BLaER1 treated with 17β-estradiol and CSF1 and Interleukin-3, amounts not matched to agents 10 nM and 100 nM (cell line): ENCODE measurements at regions not wholly inside any gene's neighbourhood (a gene's known extent, or its start where the extent isn't known, plus 50 kb on each side); places are given as distances from the start of the nearest gene placed in this dataset.
A peak's percentile ranks its signal among the peaks of the same experiment; 100 is the strongest.

Source experiments
- H3K27ac ChIP-seq, 11 experiments: shearing (Covaris generic); formaldehyde crosslinking; 2 replicates each; pipeline ENCODE4 v1.8.1; 2022
- H3K27me3 ChIP-seq, 11 experiments: shearing (Covaris generic); formaldehyde crosslinking; 2 replicates each; pipeline ENCODE4 v1.8.1; 2022
- H3K36me3 ChIP-seq, 11 experiments: shearing (Covaris generic); formaldehyde crosslinking; 2 replicates each; pipeline ENCODE4 v1.8.1; 2022
- H3K4me1 ChIP-seq, 10 experiments: shearing (Covaris generic); formaldehyde crosslinking; 2 replicates each; pipeline ENCODE4 v1.8.1; 2022
- H3K4me2 ChIP-seq, 11 experiments: shearing (Covaris generic); formaldehyde crosslinking; 2 replicates each; pipeline ENCODE4 v1.8.1; 2022
- H3K4me3 ChIP-seq, 10 experiments: shearing (Covaris generic); formaldehyde crosslinking; 2 replicates each; pipeline ENCODE4 v1.8.1; 2022
- H3K9ac ChIP-seq, 11 experiments: shearing (Covaris generic); formaldehyde crosslinking; 2 replicates each; pipeline ENCODE4 v1.8.1; 2022
- H3K9me3 ChIP-seq, 11 experiments: shearing (Covaris generic); formaldehyde crosslinking; replicated peaks in 1 of 11; 2 replicates each; pipeline ENCODE4 v1.8.1; 2022
- H4K20me1 ChIP-seq, 11 experiments: shearing (Covaris generic); formaldehyde crosslinking; 2 replicates each; pipeline ENCODE4 v1.8.1; 2022
- Cebpa-rat ChIP-seq, 11 experiments: shearing (Covaris generic); IDR thresholded peaks; 2 replicates each; pipeline ENCODE4 v1.8.1; 2022

DNA sequence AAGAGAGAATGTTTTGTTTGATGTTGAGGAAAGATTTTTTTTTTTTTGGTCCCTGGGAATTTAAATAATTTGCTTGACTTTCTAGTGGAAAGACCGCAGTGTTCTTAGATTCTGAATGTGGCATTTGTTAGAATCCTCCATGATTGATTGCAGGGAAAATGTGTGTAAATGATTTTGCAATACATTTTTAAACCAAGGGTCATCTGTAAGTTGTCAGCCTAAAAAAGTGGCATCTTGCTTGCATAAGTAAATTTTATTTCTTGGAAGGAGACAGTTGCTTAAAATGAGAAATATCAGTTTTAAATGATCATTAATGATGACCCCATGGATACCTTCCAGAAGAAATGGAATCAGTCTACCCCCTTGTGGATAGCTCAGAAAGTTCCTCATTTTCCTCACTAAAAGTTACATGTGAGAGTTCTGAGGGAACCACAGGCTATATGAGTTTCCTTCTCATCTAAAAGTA is 105.1 kb upstream of the SLC25A48 start:
- Histone ChIP-seq H3K4me1 (peaks cover 8 to 16% (median 10%) of the 10 kb centered on the region in 10 experiments; a peak in 19 of 20 replicates), H3K4me2 (peak overlapping the region in 9 of 11 experiments; percentile 47 to 67 (median 58); a peak in 16 of 22 replicates), H3K9me3 (no peaks in the 10 kb centered on the region), H3K4me3 (no peak overlapping the region), H3K36me3 (no peaks in the 10 kb centered on the region), H3K9ac (no peak overlapping the region), H3K27ac (no peak overlapping the region; a peak in 2 of 22 replicates), H3K27me3 (no peaks in the 10 kb centered on the region), H4K20me1 (no peaks in the 10 kb centered on the region)
- TF ChIP-seq Cebpa-rat (IDR thresholded peaks at IDR 0.05): no peak

DNA sequence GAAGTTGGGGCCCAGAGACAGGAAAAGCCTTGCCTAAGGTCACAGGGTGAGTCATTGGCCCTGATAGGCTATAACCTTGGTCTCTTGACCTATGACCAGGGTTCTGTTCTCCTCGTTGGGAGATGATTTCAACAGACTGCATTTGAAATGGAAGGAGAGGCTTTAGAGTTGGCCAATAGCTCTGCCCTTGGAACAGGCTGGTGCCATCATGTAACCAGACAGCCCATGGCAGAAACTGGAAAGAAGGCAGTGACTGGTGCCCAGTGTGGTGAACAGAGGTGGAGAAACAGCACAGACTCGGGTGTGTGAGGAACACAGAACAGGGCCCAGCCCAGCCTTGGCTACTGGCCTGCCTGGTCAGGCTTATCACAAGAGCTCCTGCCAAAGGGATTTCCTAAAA is 109.8 kb upstream of the SLC25A48 start:
- Histone ChIP-seq H3K4me3 (no peak overlapping the region), H3K4me1 (peaks cover 8 to 36% (median 24%) of the 10 kb centered on the region in 10 experiments; a peak in 19 of 20 replicates), H3K9ac (no peak overlapping the region), H3K4me2 (no peak overlapping the region), H3K27me3 (no peaks in the 10 kb centered on the region), H3K9me3 (no peaks in the 10 kb centered on the region), H3K36me3 (no peaks in the 10 kb centered on the region), H4K20me1 (no peaks in the 10 kb centered on the region), H3K27ac (no peak overlapping the region)
- TF ChIP-seq Cebpa-rat (IDR thresholded peaks at IDR 0.05): no peak

GRCh38 chr5:135723491-135723890 is 111.0 kb upstream of the SLC25A48 start:
- no peaks in the 10 kb centered on the region for H3K27me3 ChIP-seq
- TF ChIP-seq Cebpa-rat (IDR thresholded peaks at IDR 0.05): no peak
- H3K4me1 ChIP-seq: peaks cover 11 to 38% (median 27%) of the 10 kb centered on the region in 10 experiments; a peak in 19 of 20 replicates

DNA sequence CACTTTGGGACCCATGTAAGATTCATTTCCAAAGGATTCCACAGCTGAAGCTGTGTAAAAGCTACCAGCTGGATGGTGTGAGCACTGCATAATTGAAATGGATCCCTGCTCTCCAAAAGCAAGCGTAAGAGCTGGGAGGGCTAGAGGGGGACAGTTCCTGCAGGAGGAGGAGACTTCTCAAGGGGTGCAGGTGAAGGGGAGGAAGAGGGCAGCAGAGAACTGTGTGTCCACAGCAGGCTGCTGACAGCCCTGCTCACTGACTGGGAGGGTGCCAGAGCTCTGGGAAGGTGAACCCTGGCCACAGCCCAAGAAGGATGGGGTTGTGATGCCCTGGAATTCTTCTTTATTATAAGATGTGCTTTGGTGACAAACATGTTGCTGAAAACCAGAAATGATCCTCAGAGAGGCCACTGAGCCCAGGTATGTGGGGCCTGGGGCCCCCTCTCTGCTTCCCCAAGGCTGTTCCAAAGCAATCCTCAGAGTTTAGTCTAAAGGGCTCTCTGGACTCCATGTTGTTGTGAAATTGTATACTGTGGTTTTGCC is 112.8 kb upstream of the SLC25A48 start:
- no peak for TF ChIP-seq Cebpa-rat (IDR thresholded peaks at IDR 0.05)
- Histone ChIP-seq H3K27me3 (no peaks in the 10 kb centered on the region), H3K9ac (no peak overlapping the region), H3K27ac (peak overlapping the region in 2 of 11 experiments; percentile 6 to 17; a peak in 2 of 22 replicates), H3K4me1 (peaks cover 17 to 51% (median 43%) of the 10 kb centered on the region in 10 experiments; a peak in 19 of 20 replicates), H3K9me3 (no peaks in the 10 kb centered on the region), H3K4me2 (peak overlapping the region in 2 of 11 experiments; percentile 3 to 12; a peak in 3 of 22 replicates), H3K4me3 (no peak overlapping the region), H4K20me1 (no peaks in the 10 kb centered on the region), H3K36me3 (no peaks in the 10 kb centered on the region)

More at GRCh38 chr5:135723491-135723890, 111.0 kb upstream of the SLC25A48 start:
- Histone ChIP-seq H3K27ac (no peak overlapping the region), H3K4me3 (no peak overlapping the region), H3K36me3 (no peaks in the 10 kb centered on the region), H3K9me3 (no peaks in the 10 kb centered on the region), H3K9ac (no peak overlapping the region), H4K20me1 (no peaks in the 10 kb centered on the region), H3K4me2 (peak overlapping the region in 5 of 11 experiments; percentile 4 to 35 (median 12); a peak in 4 of 22 replicates)

DNA sequence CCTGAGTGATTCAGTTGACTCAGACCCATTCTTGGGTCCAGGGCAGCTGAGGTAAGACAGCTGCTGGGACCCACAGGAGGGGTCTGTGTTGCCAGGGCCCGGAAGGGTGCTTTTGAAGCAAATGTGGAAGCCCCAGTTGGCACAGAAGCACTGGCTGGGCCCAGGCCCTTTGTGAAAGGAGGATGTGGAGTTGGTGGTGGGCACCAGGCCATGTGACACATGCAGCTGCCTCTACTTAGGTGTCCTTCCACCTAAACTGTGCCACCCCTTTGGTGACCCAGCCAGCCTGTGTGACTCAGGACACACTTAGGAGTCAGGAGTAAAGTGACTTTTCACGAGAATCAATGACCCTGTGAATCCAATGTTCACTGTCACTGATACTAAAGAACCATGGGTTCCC is 114.3 kb upstream of the SLC25A48 start:
- peak overlapping the region in 8 of 11 experiments; percentile 16 to 93 (median 88); a peak in 15 of 22 replicates for H3K4me2 ChIP-seq
- H3K36me3 ChIP-seq: no peaks in the 10 kb centered on the region
- no peak overlapping the region for H3K9ac ChIP-seq
- peak overlapping the region in 6 of 11 experiments; percentile 52 to 73 (median 60); a peak in 10 of 22 replicates for H3K27ac ChIP-seq
- no peaks in the 10 kb centered on the region for H3K9me3 ChIP-seq
- H3K4me3 ChIP-seq: no peak overlapping the region
- no peaks in the 10 kb centered on the region for H3K27me3 ChIP-seq
- no peaks in the 10 kb centered on the region for H4K20me1 ChIP-seq
- TF ChIP-seq Cebpa-rat (IDR thresholded peaks at IDR 0.05): no peak
- peaks cover 17 to 65% (median 57%) of the 10 kb centered on the region in 10 experiments; a peak in 19 of 20 replicates for H3K4me1 ChIP-seq

- TF ChIP-seq Cebpa-rat (IDR thresholded peaks at IDR 0.05): no peak
- H4K20me1 ChIP-seq: 0 out of 22 replicates have a peak, but pooled peaks cover 0 to 6% (median 0%) of the 10 kb centered on the region in 11 experiments
- H3K36me3 ChIP-seq: no peaks in the 10 kb centered on the region
- H3K9ac ChIP-seq: peak overlapping the region in 3 of 11 experiments; percentile 14 to 31 (median 14); a peak in 5 of 22 replicates
- H3K9me3 ChIP-seq: no peaks in the 10 kb centered on the region
- peaks cover 0 to 3% (median 0%) of the 10 kb centered on the region in 11 experiments; a peak in 1 of 22 replicates for H3K27me3 ChIP-seq
- peak overlapping the region in 10 of 11 experiments; percentile 24 to 93 (median 81); a peak in 19 of 22 replicates for H3K4me2 ChIP-seq
- peaks cover 17 to 71% (median 64%) of the 10 kb centered on the region in 10 experiments; a peak in 19 of 20 replicates for H3K4me1 ChIP-seq
- no peak overlapping the region for H3K4me3 ChIP-seq
- peak overlapping the region in 8 of 11 experiments; percentile 15 to 73 (median 58); a peak in 14 of 22 replicates for H3K27ac ChIP-seq
Observed at GRCh38 chr5:135719428-135720063, 114.9 kb upstream of the SLC25A48 start.

DNA sequence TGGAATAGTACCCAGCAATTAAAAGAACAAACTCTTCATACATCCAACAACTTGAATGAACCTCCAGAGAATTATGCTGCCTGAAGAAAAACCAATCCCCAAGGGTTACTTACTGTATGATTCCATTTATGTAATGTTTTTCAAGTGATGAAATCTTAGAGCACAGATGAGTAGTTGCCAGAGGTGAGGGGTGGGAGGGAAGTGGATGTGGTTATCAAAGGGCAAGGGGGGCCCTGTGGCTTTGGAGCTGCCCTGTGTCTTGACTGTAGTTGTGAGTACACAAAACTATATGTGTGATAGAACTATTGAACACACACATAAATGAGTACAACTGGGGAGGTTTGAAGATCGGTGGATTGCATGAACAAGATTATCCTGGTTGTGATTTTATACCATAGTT is 115.8 kb upstream of the SLC25A48 start:
- H3K36me3 ChIP-seq: no peaks in the 10 kb centered on the region
- peak overlapping the region in 8 of 11 experiments; percentile 15 to 73 (median 60); a peak in 13 of 22 replicates for H3K27ac ChIP-seq
- H4K20me1 ChIP-seq: 0 out of 22 replicates have a peak, but pooled peaks cover 0 to 11% (median 0%) of the 10 kb centered on the region in 11 experiments
- H3K9ac ChIP-seq: peak overlapping the region in 3 of 11 experiments; percentile 14 to 31 (median 14); a peak in 2 of 22 replicates
- H3K4me2 ChIP-seq: peak overlapping the region in 10 of 11 experiments; percentile 40 to 93 (median 81); a peak in 21 of 22 replicates
- H3K9me3 ChIP-seq: no peaks in the 10 kb centered on the region
- no peak; a peak in 2 of 22 replicates for TF ChIP-seq Cebpa-rat (IDR thresholded peaks at IDR 0.05)
- H3K4me3 ChIP-seq: no peak overlapping the region
- H3K4me1 ChIP-seq: peaks cover 25 to 79% (median 72%) of the 10 kb centered on the region in 10 experiments; a peak in 19 of 20 replicates
- peaks cover 0 to 12% (median 0%) of the 10 kb centered on the region in 11 experiments; a peak in 3 of 22 replicates for H3K27me3 ChIP-seq

GRCh38 chr5:135718151-135718550 is 116.3 kb upstream of the SLC25A48 start:
- Histone ChIP-seq H3K27ac (peak overlapping the region in 8 of 11 experiments; percentile 41 to 73 (median 60); a peak in 14 of 22 replicates), H4K20me1 (0 out of 22 replicates have a peak, but pooled peaks cover 0 to 11% (median 0%) of the 10 kb centered on the region in 11 experiments), H3K9me3 (no peaks in the 10 kb centered on the region), H3K4me2 (peak overlapping the region; percentile 40 to 93 (median 77); a peak in 21 of 22 replicates), H3K27me3 (peaks cover 0 to 16% (median 0%) of the 10 kb centered on the region in 11 experiments; a peak in 3 of 22 replicates), H3K4me3 (no peak overlapping the region), H3K36me3 (no peaks in the 10 kb centered on the region), H3K4me1 (peaks cover 26 to 81% (median 75%) of the 10 kb centered on the region in 10 experiments; a peak in 19 of 20 replicates), H3K9ac (peak overlapping the region in 2 of 11 experiments; percentile 26 to 43; a peak in 3 of 22 replicates)
- peak in 2 of 11 experiments; percentile 5 to 28; a peak in 1 of 22 replicates for TF ChIP-seq Cebpa-rat (IDR thresholded peaks at IDR 0.05)
